DOHH2 (cell line): ENCODE measurements at regions not wholly inside any gene's neighbourhood (a gene's known extent, or its start where the extent isn't known, plus 50 kb on each side); places are given as distances from the start of the nearest gene placed in this dataset.

Source experiments
- H3F3A ChIP-seq: fragments of 200-600 bp; sonication (generic), shearing (Covaris generic); 2 replicates; pipeline ENCODE4 v1.6.0; 2016; ENCODE audit warnings: antibody characterized with exemption, mild to moderate bottlenecking; ENCODE audit not compliant: control insufficient read depth, insufficient read depth
- H3K27ac ChIP-seq: fragments of 200-600 bp; sonication (generic); 2 replicates; pipeline ENCODE4 v1.5.1; 2014; ENCODE audit warnings: low read depth, mild to moderate bottlenecking, low read length, moderate library complexity
- H3K27me3 ChIP-seq: fragments of 200-600 bp; sonication (generic); 2 replicates; pipeline ENCODE4 v1.6.1; 2014; ENCODE audit warnings: mild to moderate bottlenecking, low read length, mixed read lengths; ENCODE audit not compliant: control insufficient read depth
- H3K36me3 ChIP-seq: fragments of 200-600 bp; sonication (generic); 2 replicates; pipeline ENCODE4 v1.6.1; 2014; ENCODE audit warnings: mild to moderate bottlenecking, low read length, moderate library complexity, mixed read lengths; ENCODE audit not compliant: control insufficient read depth
- H3K4me1 ChIP-seq: fragments of 200-600 bp; sonication (generic); 2 replicates; pipeline ENCODE4 v1.6.1; 2014; ENCODE audit warnings: mild to moderate bottlenecking, low read length, mixed read lengths; ENCODE audit not compliant: control insufficient read depth
- H3K4me2 ChIP-seq: fragments of 200-600 bp; sonication (generic); 2 replicates; pipeline ENCODE4 v1.6.0; 2014; ENCODE audit warnings: mild to moderate bottlenecking, low read length, moderate library complexity
- H3K4me3 ChIP-seq: fragments of 200-600 bp; sonication (generic); 2 replicates; pipeline ENCODE4 v1.5.1; 2014; ENCODE audit warnings: mild to moderate bottlenecking, low read length, mixed read lengths
- H3K79me2 ChIP-seq: fragments of 200-600 bp; sonication (generic); 2 replicates; pipeline ENCODE4 v1.6.1; 2014; ENCODE audit warnings: mild to moderate bottlenecking, low read length, mixed read lengths; ENCODE audit not compliant: control insufficient read depth
- H3K9me2 ChIP-seq: fragments of 200-600 bp; sonication (generic); replicated peaks from 2 replicates; pipeline ENCODE4 v1.6.1; 2014; ENCODE audit warnings: mild to moderate bottlenecking, low read length, mixed read lengths; ENCODE audit not compliant: control insufficient read depth
- H3K9me3 ChIP-seq: fragments of 200-600 bp; sonication (generic); 2 replicates; pipeline ENCODE4 v1.6.1; 2014; ENCODE audit warnings: antibody characterized with exemption, low read length, mixed read lengths; ENCODE audit not compliant: control insufficient read depth, insufficient read depth
- H4K20me1 ChIP-seq: fragments of 200-600 bp; sonication (generic); 2 replicates; pipeline ENCODE4 v1.6.0; 2014; ENCODE audit warnings: low read depth, mild to moderate bottlenecking, antibody characterized with exemption, low read length, moderate library complexity; ENCODE audit not compliant: control insufficient read depth, insufficient read depth
- CTCF ChIP-seq: fragments of 200-600 bp; sonication (generic); IDR thresholded peaks from one replicate; pipeline ENCODE4 v1.5.1; 2014; ENCODE audit warnings: antibody characterized with exemption, mild to moderate bottlenecking, low read depth, low read length; ENCODE audit not compliant: poor library complexity, severe bottlenecking
- EZH2phosphoT487 ChIP-seq: fragments of 200-600 bp; sonication (generic); IDR thresholded peaks from 2 replicates; pipeline ENCODE4 v1.6.1; 2017; ENCODE audit warnings: borderline replicate concordance, mild to moderate bottlenecking, antibody characterized with exemption, low read length, moderate library complexity, mixed read lengths

GRCh38 chr7:25360451-25360850, 132.2 kb upstream of the NPVF start:
- no peaks in the 10 kb centered on the region for H3K36me3 ChIP-seq
- no peaks in the 10 kb centered on the region for H3F3A ChIP-seq
- TF ChIP-seq EZH2phosphoT487, result no peak
- TF ChIP-seq CTCF, result no peak
- no peaks in the 10 kb centered on the region for H3K4me1 ChIP-seq
- no peaks in the 10 kb centered on the region for H3K9me2 ChIP-seq
- H4K20me1 ChIP-seq, result no peaks in the 10 kb centered on the region
- no peaks in the 10 kb centered on the region for H3K9me3 ChIP-seq
- H3K79me2 ChIP-seq, result no peaks in the 10 kb centered on the region
- no peak overlapping the region for H3K4me3 ChIP-seq
- no peak overlapping the region for H3K4me2 ChIP-seq
- H3K27me3 ChIP-seq, result 0 out of 2 replicates have a peak, but pooled peaks cover 7% of the 10 kb centered on the region
- no peak overlapping the region for H3K27ac ChIP-seq

- 0 out of 2 replicates have a peak, but pooled peaks cover 7% of the 10 kb centered on the region for H3K27me3 ChIP-seq
- H3K9me2 ChIP-seq, result no peaks in the 10 kb centered on the region
- no peaks in the 10 kb centered on the region for H3K79me2 ChIP-seq
- no peaks in the 10 kb centered on the region for H3F3A ChIP-seq
- no peaks in the 10 kb centered on the region for H3K4me1 ChIP-seq
- H3K9me3 ChIP-seq, result no peaks in the 10 kb centered on the region
- no peak overlapping the region for H3K27ac ChIP-seq
- no peaks in the 10 kb centered on the region for H4K20me1 ChIP-seq
- TF ChIP-seq CTCF, result no peak
- TF ChIP-seq EZH2phosphoT487, result no peak
- no peak overlapping the region for H3K4me2 ChIP-seq
- no peaks in the 10 kb centered on the region for H3K36me3 ChIP-seq
- no peak overlapping the region for H3K4me3 ChIP-seq
Observed at GRCh38 chr7:25361387-25361786, 133.1 kb upstream of the NPVF start.

GRCh38 chr7:25361863-25362262, 133.6 kb upstream of the NPVF start:
- no peak overlapping the region for H3K27ac ChIP-seq
- no peaks in the 10 kb centered on the region for H3K36me3 ChIP-seq
- no peaks in the 10 kb centered on the region for H3K4me1 ChIP-seq
- no peak overlapping the region for H3K4me3 ChIP-seq
- no peak overlapping the region for H3K4me2 ChIP-seq
- TF ChIP-seq EZH2phosphoT487 (no peak), CTCF (no peak)
- H3F3A ChIP-seq, result no peaks in the 10 kb centered on the region
- H3K9me2 ChIP-seq, result no peaks in the 10 kb centered on the region
- H3K79me2 ChIP-seq, result no peaks in the 10 kb centered on the region
- 0 out of 2 replicates have a peak, but pooled peaks cover 4% of the 10 kb centered on the region for H3K27me3 ChIP-seq
- H3K9me3 ChIP-seq, result no peaks in the 10 kb centered on the region
- H4K20me1 ChIP-seq, result no peaks in the 10 kb centered on the region
